ENCODE measurements at regions not wholly inside any gene's neighbourhood (a gene's known extent, or its start where the extent isn't known, plus 50 kb on each side); places are given as distances from the start of the nearest gene placed in this dataset.

DNA sequence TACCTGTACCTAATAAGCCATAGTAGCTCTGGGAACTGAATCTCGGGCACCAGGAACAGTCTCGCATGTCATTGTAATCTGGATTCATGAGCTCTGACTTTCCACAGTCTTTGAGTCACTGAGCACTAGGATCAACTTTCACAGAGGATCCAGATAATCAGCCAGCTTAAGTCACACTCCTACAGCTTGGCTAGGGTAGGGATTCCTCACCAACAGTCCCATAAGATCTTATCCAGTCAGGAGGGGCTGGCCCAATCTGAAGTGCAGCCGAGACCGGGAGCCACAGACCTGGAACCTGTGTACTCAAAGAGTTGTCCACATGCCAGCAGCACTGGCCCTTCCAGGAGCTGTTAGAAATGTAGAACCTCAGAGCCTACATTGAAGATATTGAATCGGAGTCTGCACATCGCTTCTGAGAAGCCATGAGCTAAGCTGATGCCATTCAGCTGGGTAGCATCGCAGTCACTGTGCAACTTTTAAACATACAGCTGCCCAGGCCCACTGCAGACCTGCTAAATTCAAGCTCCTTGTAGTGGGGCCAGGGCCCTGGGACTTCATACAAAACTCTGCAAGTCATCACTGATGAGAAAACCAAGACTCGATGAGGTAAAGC is 538.8 kb upstream of the B3GAT1 start:
- TF ChIP-seq MYNN (CRISPR knock-in tag; IDR thresholded peaks at IDR 0.05; ENCODE audit: low read depth): no peak
- TF ChIP-seq MLX (CRISPR knock-in tag; IDR thresholded peaks at IDR 0.05): no peak
- TF ChIP-seq, protein P1, sequence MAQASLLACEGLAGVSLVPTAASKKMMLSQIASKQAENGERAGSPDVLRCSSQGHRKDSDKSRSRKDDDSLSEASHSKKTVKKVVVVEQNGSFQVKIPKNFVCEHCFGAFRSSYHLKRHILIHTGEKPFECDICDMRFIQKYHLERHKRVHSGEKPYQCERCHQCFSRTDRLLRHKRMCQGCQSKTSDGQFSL (CRISPR knock-in tag; IDR thresholded peaks at IDR 0.05): no peak
